CMK (cell line): ENCODE measurements at regions not wholly inside any gene's neighbourhood (a gene's known extent, or its start where the extent isn't known, plus 50 kb on each side); places are given as distances from the start of the nearest gene placed in this dataset.

Experiments used
- DNase-seq: peaks from one replicate; pipeline ENCODE4 v3.0.0-alpha.2; 2010; ENCODE audit warnings: low read depth

GRCh38 chr6:108778421-108779186, 69.6 kb upstream of the ARMC2 start:
- no peak for DNase-seq

- no peak for DNase-seq
Measured at GRCh38 chr6:108779536-108780275, 68.5 kb upstream of the ARMC2 start.

- no peak for DNase-seq
Measured at GRCh38 chr6:108780784-108781183, 67.4 kb upstream of the ARMC2 start.

- DNase-seq, result no peak
Measured at GRCh38 chr6:108781419-108782100, 66.7 kb upstream of the ARMC2 start.

GRCh38 chr6:108782179-108783041, 65.8 kb upstream of the ARMC2 start:
- peak; percentile 35 for DNase-seq

GRCh38 chr6:108785653-108786052, 62.6 kb upstream of the ARMC2 start:
- DNase-seq, result no peak

GRCh38 chr6:108788416-108788815, 59.8 kb upstream of the ARMC2 start:
- no peak for DNase-seq

- DNase-seq, result no peak
Measured at GRCh38 chr6:108789475-108789874, 58.7 kb upstream of the ARMC2 start.

GRCh38 chr6:108791700-108792099, 56.5 kb upstream of the ARMC2 start:
- DNase-seq, result no peak

GRCh38 chr6:108793516-108794251, 54.5 kb upstream of the ARMC2 start:
- DNase-seq, result no peak

- DNase-seq, result no peak
Measured at GRCh38 chr6:108795122-108795521, 53.1 kb upstream of the ARMC2 start.

- no peak for DNase-seq
Measured at GRCh38 chr6:108795814-108796213, 52.4 kb upstream of the ARMC2 start.

- no peak for DNase-seq
Measured at GRCh38 chr6:108796875-108797274, 51.3 kb upstream of the ARMC2 start.

GRCh38 chr6:108797951-108798669, 50.1 kb upstream of the ARMC2 start:
- no peak for DNase-seq
